HG03521 (cell line): ENCODE measurements at regions not wholly inside any gene's neighbourhood (a gene's known extent, or its start where the extent isn't known, plus 50 kb on each side); places are given as distances from the start of the nearest gene placed in this dataset.
"Not testable (repeated sequence)": the region's sequence is repeated elsewhere in the genome, so short reads cannot be mapped to it uniquely, and the experiment has no call there.

Experiments
- ATAC-seq: cut with Tn5 transposase; IDR thresholded peaks from one replicate; pipeline ENCODE4 v1.9.1; 2021; ENCODE audit warnings: mild to moderate bottlenecking, moderate library complexity; ENCODE audit not compliant: unreplicated experiment

DNA sequence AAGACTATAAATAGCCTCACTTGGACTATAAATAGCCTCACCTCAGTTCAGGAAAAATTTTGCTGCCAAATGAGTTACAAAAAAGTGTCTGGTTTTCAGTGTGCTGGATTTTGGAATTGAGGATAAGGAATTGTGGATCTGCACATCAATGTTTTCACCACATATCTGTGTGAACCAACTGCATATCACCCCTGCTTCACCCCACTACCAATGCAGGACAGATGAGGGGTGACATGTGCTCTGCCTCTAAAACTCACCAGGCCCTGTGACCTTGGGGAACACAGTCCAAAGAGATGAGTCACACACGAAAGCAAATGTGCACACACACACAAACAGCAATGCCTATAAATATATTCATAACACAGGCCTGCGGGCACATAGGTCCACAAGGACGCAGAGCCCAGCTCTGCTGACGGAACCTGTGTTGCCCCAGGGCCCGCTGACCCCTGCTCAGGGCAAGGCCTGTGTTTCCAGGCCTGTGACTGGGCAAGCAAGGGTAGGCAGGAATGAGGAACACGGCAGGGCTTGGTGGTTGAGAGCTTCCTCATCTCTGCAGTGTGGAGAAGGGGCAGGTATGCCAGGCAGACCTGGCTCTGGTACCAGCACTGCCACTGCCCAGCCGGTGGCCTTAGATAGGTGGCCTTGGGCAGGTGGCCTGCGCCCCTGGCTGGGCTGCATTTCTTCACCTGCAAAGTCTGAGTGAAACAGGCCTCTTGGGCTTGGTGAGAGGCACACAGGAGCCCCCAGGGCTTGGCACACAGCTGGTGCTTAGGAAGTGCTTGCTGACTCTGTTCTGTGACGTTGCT lies 82.4 kb downstream of the ARL6IP4 start:
- ATAC-seq = no peak

GRCh38 chr12:123061441-123062205 lies 81.1 kb downstream of the ARL6IP4 start:
- no peak for ATAC-seq

DNA sequence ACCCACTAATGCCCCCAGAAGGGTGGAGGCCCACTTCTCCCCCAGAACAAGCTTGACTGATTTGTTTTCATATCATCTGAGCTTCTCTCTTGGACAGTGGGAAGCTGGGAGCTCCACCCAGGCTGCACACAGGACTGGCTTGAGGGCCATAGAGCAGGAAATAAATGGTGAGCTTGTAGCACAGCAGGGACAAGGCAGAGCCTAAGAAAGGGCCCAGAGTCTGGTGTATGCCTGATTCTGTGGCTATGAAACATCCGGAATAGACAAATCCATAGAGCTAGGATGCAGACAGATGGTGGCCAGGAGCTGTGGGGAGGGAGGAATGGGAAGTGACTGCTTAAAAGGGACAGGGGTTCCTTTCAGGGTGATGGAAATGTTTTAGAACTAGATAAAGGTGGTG lies 79.0 kb downstream of the ARL6IP4 start:
- ATAC-seq = no peak

DNA sequence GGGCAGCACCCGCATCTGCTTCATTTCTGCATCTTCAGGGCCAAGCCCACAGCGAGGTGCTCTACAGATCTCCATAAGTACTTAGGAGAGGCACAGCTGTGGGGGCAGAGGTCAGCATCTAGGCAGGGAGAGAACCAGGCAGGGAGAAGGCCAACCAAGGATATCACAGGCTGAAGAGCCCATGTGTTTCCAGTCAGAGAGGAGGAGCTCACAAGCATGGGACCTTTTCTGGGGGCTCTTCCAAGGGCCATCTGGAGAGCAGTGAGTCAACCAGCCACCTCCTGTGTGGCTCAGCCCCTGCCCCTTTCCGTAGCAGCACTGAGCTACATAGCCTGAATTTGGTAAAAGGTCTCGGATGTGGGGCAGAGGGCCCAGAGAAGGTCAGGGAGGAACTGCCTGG lies 78.5 kb downstream of the ARL6IP4 start:
- no peak for ATAC-seq

DNA sequence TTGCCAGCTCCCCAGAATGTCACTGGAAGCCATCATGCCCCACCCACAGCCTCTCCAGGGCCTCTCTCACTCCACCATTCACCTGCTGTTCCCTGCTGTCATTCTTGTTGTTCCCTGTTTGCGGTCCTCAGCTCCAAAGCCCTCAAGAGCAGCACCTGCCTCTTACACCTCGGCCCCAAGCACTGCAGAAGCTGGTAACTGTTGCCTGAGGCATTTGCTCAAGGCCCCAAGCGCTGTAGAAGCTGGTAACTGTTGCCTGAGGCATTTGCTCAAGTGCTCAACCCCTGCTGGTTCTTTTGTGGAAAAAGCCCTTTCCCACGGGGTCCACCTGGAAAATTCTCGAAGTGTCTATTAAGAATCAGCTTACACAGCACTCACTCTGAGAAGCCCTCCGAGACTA lies 78.0 kb downstream of the ARL6IP4 start:
- no peak for ATAC-seq

GRCh38 chr12:123057513-123058265 lies 77.2 kb downstream of the ARL6IP4 start:
- ATAC-seq = no peak

DNA sequence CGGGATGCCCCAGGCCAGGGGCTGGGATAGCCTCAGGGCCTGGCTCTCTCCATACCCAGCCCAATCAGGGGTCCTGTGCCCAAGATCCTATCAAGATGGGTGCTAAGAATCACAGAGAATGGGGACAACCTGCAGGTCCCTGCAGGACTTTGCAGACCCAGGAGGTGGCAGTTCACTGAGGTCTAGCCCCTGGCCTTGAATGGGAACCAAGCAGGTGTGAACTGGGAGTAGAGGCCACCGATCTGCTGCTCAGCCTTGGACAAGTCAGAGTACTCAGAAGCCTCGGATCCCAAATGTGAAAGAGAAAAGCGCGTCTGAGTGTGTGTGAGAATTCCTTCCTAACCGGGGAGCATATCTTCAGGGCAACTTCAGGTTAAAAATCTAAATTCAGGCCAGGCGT lies 76.2 kb downstream of the ARL6IP4 start:
- ATAC-seq = no peak

DNA sequence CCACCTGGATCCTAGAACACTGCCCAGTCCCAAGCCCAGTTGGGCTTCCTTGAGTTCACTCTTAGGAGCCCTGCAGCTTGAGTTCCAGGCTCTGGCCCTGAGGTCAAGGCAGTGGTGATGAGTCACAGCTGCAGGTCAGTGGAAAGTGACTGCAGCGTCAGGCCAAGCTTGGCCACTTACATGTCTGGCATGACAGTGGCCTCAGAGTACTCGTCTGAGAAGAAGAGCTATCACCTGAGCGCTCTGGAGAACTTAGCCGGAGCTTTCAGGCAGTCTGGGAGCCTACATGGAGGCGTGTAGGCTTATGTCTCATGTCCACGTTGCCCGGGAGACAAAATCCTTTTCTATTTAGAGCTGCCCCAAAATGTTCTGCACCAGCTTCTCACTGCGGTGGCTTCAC lies 75.6 kb downstream of the ARL6IP4 start:
- no peak for ATAC-seq

DNA sequence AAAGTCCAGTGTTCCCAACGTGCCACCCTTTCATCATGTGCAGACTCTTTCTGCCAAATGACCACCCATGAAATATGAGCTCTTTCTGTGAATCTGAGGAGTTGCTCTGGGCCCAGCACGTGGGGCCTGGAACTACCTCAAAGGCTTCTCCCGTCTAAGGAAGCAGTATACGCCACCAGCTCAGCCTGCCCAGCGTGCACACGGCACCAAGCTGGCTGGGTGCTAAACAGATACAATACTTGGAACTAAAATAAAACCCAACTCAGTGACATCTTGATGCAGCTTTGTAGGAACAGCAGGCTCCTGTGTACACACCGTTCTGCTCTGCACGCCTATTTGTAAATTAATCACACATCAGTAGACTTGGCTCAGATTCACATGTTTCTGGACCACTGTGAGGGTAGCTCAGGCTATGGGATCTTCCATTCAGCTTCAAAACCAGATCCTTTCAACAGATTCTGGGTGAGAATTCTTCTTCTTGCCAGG lies 74.8 kb downstream of the ARL6IP4 start:
- ATAC-seq = no peak

- no peak for ATAC-seq
Measured at GRCh38 chr12:123054371-123054770, 73.9 kb downstream of the ARL6IP4 start.

- no peak for ATAC-seq
Measured at GRCh38 chr12:123051556-123051955, 71.1 kb downstream of the ARL6IP4 start.

DNA sequence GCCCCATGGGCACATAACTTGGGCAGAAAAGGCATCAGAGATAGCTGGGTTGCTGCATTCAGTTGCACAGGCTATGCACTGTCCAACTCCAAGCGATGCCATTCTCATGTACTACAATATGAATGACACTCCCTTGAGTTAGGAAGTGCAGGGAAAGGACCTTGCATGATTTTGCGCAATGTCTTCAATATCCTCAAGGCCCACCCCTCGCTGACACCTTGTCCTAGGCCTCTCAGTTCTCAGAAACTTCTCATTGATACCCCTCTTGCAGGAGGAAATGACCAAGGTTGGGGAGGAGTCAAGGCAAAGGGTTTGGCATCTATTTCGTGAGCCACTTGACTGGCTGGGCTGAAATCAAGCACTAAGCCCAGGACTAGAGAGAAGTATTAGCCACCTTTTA lies 70.4 kb downstream of the ARL6IP4 start:
- ATAC-seq = no peak

DNA sequence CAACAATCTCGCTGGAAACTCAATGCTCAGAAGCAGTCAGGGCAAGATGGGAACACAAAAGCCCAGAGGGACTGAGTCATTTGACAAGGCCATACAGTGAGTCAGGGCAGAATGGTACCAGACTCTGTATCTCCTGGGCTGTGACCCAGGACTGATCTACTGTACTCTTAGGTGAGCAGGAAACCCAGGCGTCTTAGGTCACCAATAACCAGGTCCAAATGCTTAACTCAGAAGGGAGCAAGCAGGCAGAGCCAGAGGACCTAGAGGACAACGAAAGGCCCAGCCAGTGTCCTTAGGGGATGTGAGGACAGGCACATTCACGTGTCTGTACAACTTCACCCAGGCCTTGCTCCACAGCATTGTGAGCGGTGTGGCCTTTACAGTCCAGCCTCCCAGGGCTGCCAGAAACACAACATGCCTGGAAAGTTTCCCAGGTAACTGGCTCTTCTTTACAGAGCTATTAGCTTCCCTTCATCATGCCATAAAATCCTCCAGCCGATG lies 69.9 kb downstream of the ARL6IP4 start:
- ATAC-seq = no peak

DNA sequence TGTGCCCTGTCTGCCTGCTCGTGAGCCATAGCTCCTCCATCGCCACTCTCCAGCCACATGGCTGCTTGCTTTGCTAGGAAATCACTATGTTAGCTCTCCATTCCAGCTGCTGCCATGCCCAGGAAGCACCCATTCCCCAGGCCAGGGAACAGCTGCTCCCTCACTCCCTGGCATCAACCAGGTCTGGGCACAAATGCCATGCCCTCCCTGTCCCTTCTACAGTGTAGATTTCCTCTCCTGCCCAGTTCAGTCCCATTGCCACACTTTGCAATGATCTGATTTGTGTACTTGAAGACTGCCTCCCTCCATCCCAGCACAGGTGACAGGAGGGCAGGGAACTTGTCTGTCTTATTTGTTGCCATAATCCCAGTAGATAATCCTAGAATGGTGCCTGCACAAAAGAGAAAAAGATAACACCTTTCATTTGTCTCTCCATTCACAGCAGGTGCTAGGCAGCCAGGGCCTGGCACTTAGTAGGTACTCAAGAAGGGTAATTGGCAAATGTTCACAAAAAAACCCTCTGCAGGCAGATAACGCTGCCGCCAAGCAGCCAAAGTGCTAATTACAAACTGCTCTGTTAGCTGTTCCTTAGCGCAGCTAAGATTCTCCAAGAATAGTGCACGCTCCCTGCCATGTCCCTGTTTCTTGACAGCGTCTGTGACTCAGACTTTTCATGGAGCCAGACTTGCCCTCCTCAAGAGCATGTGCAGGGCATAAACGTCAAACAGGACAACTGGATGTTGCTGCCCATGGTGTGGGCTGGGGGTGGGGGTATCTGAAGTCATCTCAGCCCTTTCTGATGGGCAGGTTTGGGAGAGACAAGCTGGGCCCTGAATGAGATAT lies 69.1 kb downstream of the ARL6IP4 start:
- no peak for ATAC-seq

GRCh38 chr12:123047892-123048291 lies 67.4 kb downstream of the ARL6IP4 start:
- ATAC-seq = not testable (repeated sequence)

DNA sequence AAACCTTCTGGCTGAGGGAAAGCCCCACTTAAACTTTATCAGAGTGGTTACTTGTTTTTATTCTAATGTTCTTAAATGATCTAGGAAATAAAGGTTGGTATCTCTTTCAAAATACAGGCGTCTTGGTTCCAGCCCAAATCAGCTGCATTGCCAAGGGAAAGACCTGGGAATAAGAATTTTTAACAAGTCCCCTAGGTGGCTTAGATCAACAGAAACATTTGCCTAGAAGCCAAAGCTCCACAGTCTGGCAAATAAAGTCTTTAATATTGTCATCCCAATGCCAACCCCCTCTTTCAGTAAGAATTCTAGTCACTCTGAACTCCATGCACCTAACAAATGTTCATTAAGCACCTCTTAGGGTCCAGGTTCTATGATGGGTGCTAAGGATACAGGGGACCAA lies 66.8 kb downstream of the ARL6IP4 start:
- no peak for ATAC-seq

GRCh38 chr12:123046431-123046830 lies 66.0 kb downstream of the ARL6IP4 start:
- no peak for ATAC-seq

GRCh38 chr12:123045678-123046077 lies 65.2 kb downstream of the ARL6IP4 start:
- ATAC-seq = no peak

DNA sequence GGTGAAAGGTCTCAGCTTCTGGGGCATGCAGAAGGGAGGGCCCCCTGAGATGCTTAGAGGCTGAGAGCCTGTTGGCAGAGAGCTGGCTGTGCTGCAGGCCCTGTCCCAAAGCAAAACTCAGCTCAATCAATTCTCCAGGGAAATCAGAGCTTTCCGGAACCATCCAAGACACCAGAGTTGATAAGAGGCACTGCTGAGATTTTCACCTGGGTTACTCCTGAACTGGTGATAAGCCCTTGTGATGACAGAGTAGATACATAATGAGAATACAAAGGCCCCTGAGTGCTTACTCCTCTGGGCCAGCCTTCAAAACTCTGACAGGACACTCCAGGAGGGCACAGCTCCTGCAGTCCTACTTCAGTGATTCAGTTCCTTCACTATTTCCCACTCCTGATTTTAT lies 63.9 kb downstream of the ARL6IP4 start:
- ATAC-seq = no peak

DNA sequence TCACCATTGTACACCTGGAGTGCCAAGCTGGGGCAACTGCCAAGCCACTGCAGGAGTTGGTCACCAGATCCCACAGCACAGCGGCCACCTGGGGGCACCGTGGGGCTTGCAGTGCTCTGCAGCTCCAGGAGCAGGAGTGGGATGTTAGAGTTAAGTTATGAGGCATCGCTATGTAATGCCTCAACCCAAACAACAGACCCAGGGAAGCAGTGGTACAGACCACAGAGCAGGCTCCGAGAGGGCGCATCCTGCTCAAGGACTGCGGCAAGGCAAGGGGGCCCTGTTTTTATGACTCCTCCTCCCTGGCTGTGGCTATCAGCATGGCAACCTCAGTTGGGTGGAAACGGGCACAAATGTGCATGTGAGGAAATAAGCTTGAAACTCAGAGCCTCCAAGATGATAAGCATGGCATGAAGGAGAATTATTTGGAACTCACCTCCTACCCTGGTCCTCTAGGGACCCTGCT lies 63.1 kb downstream of the ARL6IP4 start:
- no peak for ATAC-seq
